ENCODE measurements at regions not wholly inside any gene's neighbourhood (a gene's known extent, or its start where the extent isn't known, plus 50 kb on each side); places are given as distances from the start of the nearest gene placed in this dataset.

DNA sequence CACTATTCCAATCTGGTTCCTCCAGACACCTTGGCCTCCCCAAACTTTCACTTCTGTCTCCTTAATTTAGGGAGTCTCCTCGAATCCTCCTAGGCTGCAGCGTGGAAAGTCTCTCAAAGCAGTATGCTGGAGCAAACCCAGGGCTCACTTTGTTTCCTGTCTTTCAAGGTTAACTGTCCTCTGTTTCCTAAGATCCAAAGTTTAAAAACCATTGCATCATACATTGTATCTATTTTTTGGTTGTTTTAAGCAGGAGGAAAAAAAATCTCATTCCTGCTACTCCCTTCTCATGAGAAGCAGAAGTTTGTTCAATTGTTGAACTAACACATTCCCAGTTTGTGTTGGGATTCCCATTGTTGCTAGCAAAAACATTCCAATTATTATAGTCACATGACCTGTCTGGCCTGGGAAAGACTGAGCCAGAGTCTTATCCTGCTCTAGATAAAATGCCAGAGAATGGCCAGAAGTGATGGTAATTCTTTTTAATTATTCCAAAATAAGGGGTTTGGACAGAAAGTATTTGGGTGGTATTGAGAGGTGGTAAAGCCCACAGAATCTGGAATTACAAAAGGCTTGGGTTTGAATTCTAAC, 67.3 kb downstream of the HSPB8 start:
- no peak for DNase-seq

DNA sequence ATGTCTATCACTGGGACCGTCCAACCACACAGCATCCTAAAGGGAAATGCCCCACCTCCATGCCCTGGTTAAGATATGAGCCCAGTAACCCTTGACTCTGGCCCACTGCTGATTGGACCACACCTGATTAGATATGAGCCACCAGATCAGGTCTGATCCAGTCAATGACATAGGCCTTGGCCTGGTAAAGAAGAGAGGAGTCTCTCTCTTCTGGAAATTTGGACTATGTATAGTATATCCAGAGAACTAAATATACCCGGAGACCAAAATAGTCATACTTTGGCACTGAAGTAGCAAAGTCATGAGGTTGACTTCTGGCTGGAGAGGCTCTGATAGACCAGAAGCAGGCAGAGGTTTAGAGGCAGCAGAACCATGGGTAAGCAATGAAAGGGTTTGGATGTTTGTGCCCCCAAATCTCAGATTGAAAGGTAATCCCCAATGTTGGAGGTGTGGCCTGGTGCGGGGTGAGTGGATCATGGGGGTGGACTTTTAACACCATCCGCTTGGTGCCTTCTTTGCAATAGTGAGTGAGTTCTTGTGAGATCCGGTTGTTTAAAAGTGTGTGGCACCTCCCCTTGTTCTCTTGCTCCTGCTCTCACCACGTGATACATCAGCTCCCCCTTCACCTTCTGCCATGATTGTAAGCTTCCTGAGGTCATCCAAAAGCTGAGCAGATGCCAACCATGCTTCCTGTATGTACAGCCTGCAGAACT, 68.4 kb downstream of the HSPB8 start:
- DNase-seq = no peak

DNA sequence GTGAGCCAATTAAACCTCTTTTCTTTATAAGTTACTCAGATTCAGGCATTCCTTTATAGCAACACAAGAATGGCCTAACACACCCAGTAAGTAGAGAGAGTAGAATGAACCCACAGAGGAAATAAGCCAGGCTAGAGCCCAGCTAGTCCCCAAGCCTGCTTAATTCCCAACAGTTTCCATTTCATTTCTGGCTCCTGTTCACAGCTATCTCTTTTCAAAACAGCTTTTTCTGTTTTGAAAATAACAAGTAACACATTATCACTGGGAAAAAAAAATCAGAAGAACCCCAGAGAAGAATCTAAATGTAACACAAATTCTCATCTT, 69.0 kb downstream of the HSPB8 start:
- DNase-seq = no peak

DNA sequence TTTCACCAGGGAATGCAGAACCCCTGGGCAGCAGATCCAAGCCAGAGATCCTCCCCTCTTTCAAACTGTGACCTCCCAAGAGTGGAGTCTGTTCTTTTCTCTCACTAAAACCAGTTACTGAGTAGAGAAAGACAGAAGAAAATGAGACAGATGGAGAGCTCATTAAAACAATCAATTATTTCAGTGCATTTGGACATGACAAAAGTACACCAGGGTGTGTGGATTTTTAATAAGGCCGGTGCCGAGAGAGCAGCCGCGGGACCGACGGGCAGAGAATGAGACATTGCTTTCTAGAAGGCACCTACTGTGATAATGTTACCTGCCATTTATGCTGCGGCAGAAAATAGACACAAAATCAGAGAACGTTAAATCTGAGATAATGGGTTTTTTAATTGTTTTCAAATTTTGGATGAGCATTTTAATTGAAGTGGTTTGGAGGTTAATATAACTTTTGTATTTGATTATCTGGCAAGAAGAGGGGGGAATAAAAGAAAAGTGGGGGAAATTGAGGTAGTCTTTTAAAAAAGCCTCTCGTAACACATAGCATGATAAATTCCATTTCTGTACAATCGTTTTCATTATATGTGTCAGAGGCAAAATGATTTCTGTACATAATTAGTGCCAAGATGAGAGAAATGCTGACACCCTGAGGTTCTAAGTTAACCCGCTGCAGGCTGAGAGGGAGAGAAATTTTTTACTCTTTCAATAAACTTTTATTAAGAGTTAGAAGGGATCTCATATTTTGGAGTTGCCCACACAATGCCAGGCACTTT, 70.8 kb downstream of the HSPB8 start:
- no peak for DNase-seq

DNA sequence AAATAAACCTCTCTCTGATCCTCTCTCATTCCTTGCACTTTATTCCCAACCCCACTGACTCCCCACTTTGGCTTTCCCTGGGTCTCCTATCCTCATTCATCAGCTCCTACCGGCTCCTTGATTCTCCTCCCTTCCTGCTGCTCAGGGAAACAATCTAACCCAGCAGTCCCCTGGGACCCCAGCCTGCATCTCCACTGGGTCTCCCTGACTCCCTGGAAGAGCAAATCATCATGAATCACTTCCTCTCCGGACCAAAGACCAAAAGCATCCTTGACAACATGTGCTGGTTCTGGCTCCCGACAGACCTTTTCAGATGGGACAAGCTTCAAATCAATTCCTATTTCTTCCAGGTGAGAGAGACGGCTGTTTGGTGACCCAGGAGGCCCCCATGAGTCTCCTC, 76.6 kb downstream of the HSPB8 start:
- no peak for DNase-seq

DNA sequence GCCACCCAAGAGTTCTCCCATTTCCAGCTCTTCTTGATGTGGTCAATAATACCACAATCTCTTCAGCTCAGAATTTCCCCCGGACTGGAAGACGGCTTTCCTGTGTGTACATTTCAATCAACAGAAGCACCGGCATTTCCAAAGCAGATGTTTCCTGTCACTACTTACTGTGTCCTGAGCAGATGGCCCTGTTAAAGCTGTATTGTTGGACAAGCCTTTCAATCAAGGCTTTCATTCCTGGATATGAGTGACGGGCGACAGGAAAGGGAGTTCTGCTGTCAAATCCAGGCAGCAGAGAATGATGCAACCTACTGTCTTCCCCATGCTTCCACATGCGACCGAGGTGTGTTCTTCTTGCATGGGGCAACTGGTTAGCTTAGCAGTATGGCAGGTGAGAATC, 76.4 kb upstream of the CCDC60 start:
- DNase-seq = peak; percentile 56

DNA sequence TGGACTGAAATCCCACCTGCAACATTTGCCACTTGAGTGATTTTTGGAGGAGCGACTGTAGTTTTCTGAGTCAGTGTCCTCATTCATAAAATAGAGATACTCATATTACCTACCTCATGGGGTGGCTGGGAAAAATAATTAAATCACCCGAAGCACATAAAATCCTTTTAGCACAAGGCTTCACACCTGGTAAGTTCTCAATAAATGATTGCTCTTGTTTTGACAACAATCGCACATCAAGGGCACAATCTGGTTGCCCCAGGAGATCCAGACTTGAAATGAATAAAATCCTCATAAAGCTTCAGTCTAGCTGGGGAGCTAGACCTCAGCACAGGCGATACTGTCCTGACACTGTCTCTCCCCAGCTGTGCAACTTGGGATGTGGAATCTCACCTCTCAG, 76.0 kb upstream of the CCDC60 start:
- no peak for DNase-seq

DNA sequence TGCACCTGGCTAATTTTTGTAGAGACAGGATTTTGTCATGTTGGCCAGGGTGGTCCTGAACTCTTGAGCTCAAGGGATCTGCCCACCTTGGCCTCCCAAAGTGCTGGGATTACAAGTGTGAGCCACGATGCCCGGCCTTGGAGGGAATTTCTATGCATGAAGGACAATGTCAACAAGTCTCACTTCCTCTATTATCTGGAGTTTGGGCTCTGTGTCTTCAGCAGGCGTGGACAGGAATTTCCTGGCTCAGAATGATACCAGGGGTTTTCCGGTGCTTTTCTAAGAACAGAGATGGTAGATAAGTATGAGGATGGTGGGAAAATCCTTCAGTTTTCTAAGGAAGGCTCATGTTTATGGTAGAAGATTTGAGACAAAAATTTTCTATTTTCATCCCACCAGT, 75.0 kb upstream of the CCDC60 start:
- DNase-seq = peak; percentile 18

DNA sequence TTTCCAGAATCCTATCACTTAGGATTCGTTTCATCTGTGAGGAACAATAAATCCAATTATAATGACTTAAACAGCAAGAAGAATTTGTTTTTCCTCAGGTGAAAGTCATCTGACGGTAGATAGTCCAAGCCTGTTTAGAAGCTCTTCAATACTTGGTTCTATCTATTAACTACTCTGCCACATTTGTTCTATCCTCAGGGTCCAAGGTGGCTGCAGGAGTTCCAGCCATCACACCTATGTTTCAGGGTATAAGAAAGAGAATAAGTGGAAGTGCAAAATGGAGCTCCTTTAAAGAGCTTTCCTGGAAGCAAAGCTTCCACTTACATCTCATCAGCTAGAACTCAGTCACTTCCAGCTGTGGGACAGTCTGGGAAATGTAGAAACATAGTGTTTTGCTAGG, 72.1 kb upstream of the CCDC60 start:
- DNase-seq = no peak

DNA sequence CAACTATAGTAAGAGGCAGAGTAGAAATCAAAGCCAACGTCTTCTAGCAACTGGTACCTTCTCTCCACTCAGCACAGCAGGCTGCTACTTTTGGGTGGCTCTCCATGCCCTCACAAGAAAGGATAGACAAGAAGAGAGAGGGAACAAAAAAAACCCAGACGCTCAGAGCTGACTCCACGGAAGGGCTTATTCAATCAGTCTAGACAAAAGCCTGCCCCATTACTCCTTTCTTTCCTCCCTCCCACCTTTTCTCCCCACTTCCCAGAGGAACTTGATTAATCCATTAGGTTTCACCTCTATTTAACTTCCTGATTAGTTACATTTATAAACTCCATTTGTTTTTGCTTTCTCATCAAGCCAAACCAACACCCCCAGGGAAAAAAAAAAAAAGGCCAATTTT, 71.1 kb upstream of the CCDC60 start:
- no peak for DNase-seq

DNA sequence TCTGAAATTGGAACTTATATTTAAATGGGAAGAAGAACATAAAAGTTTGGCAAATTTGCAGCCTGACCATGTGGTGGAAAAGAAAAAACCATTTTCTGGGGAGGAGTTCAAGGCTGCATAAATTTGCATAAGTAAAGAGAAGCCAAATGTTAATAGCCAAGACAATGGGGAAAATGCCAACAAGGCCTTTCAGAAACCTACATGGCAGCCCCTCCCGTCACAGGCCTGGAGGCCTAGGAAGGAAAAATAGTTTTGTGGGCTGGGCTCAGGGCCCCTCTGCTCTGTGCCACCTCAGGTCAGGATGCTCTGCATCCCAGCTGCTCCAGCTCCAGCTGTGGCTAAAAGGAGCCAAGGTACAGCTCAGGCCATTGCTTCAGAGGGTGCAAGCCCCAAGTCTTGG, 67.6 kb upstream of the CCDC60 start:
- DNase-seq = no peak

DNA sequence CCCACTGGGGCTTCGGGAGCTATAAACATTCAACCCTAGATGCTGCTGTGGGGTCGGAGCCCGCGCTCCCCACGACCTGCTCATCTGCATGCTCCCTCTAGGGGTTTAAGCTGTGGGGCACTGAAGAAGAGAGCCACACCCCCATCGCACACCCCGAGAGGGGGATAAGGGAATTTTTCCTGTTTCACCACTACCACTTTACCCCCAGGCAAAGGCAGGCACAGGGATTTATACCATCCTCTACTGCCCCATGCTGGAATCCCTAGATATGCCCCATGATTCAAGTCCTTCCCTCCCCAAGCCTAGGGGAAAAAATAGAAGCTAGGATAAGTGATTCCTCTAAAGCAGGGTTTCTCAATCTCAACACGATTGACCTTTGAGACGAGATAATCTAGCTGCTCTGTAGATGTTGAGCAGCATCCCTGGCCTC, 59.9 kb upstream of the CCDC60 start:
- DNase-seq = no peak

DNA sequence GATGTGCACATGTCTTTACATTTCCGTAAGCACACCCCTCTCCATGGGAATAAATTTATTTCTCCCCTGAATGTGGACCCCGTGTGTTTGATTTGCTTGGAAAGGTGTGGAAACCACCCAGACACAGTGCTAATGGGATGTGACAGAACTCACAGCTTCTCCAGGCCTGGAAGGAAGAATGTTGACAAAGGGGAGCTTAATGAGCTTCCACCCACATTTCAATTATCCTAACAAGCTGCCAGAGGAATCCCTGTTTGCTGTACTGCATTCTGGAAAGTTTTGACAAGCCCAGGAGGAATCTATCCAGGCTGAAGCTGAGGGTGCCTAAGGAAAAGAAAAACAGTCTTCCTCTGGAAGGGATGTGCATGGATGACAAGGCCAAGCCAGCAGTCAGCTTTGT, 51.2 kb upstream of the CCDC60 start:
- no peak for DNase-seq

All from hematopoietic multipotent progenitor cell treated with erythropoietin and hydrocortisone succinate and interleukin-3 and kit ligand, for 4 days (in vitro differentiated cells).